Duodenal mucosa (tissue), 2 donors: ENCODE measurements at regions not wholly inside any gene's neighbourhood (a gene's known extent, or its start where the extent isn't known, plus 50 kb on each side); places are given as distances from the start of the nearest gene placed in this dataset.
"Not testable (repeated sequence)": the region's sequence is repeated elsewhere in the genome, so short reads cannot be mapped to it uniquely, and the experiment has no call there.

Source experiments
- H3K27ac ChIP-seq: one replicate; pipeline ENCODE4 v1.7.0; 2013; ENCODE audit warnings: low read depth, low read length
- H3K27me3 ChIP-seq, 2 donors: one replicate each; pipeline ENCODE4 v1.7.0; 2013; ENCODE audit warnings: low read length in 2 of 2, control low read depth in 1 of 2; ENCODE audit not compliant: insufficient read depth in 2 of 2, control insufficient read depth in 1 of 2
- H3K36me3 ChIP-seq, 2 donors: one replicate each; pipeline ENCODE4 v1.7.0; 2013; ENCODE audit warnings: low read length in 2 of 2, control low read depth in 1 of 2; ENCODE audit not compliant: insufficient read depth in 2 of 2, control insufficient read depth in 1 of 2
- H3K4me1 ChIP-seq, 2 donors: one replicate each; pipeline ENCODE4 v1.7.0; 2013; ENCODE audit warnings: low read length in 2 of 2, control low read depth in 1 of 2; ENCODE audit not compliant: insufficient read depth in 2 of 2, control insufficient read depth in 1 of 2
- H3K4me3 ChIP-seq, 2 donors: one replicate each; pipeline ENCODE4 v1.7.0; 2013; ENCODE audit warnings: low read length in 2 of 2, low read depth in 1 of 2
- H3K9ac ChIP-seq, 2 donors: one replicate each; pipeline ENCODE4 v1.7.0; 2013; ENCODE audit warnings: low read length in 2 of 2, low read depth in 1 of 2
- H3K9me3 ChIP-seq, 2 donors: one replicate each; pipeline ENCODE4 v1.7.0; 2013; ENCODE audit warnings: low read length in 2 of 2, control low read depth in 1 of 2; ENCODE audit not compliant: control insufficient read depth in 1 of 2

DNA sequence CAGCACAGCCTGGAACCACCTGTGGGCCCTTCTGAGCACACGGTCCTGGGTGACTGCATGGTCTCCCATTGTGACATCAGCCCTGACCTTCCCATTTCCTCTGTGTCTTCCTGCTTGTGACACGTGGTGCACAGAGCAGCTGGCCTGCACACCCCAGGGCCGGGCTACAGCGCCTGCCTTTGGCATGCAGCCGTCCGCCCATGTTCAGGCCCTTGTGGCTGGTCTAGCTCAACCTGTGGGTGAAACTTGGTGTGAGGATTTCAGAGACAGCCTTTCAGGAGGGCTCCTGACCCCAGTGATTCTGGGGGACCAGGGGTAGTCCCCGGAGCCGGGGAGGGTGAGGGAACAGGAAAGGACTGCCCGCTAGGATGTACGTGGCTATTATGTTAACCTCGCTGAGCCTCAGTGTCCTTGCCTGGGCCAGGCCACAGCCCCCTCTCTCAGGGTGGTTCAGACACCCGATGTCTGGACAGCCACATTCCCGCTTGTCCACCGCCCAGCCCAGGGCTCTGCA lies 284.8 kb upstream of the HS6ST1 start:
- Histone ChIP-seq H3K4me1 (peaks cover 0 to 16% of the 10 kb centered on the region in 2 donors), H3K9ac (no peak overlapping the region), H3K27ac (no peak overlapping the region)

DNA sequence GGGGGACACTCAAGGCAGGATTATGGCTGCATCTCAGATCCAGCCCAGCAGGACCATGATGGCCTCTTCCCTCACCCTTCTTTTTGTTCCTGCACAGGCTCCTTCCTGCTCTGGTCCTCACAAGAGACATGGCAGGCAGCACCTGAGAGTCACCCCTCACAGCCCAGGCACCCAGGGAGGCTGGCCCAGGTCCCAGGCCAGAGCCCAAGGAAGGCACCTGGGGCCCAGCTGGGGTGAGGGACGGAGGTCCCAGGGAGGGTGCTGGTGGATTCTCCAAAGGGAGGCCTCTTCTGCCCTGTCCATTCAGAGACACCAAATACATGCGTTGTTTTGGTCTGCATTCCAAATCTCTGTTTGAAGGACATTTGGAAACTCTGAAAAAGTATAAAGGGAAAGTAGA lies 285.4 kb upstream of the HS6ST1 start:
- Histone ChIP-seq H3K27ac (no peak overlapping the region), H3K36me3 (no peaks in the 10 kb centered on the region), H3K9me3 (no peaks in the 10 kb centered on the region), H3K27me3 (no peaks in the 10 kb centered on the region), H3K4me1 (peaks cover 0 to 16% of the 10 kb centered on the region in 2 donors), H3K9ac (no peak overlapping the region), H3K4me3 (no peak overlapping the region)

More for the DNA sequence above, 284.8 kb upstream of the HS6ST1 start:
- no peaks in the 10 kb centered on the region for H3K27me3 ChIP-seq
- H3K9me3 ChIP-seq: no peaks in the 10 kb centered on the region
- no peaks in the 10 kb centered on the region for H3K36me3 ChIP-seq
- no peak overlapping the region for H3K4me3 ChIP-seq

DNA sequence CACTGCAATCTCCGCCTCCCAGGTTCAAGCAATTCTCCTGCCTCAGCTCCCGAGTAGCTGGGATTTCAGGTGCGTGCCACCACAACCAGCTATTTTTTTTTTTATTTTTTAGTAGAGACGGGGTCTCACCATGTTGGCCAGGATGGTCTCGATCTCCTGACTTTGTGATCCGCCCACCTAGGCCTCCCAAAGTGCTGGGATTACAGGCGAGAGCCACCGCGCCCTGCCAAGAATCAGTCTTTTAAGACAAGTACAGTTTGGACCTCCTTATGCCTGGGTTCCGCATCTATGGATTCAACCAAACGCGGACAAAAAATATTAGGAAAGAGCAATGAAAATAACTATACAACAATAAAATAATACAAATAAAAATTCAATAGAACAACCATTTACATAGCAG lies 285.9 kb upstream of the HS6ST1 start:
- not testable (repeated sequence) for H3K9me3 ChIP-seq, H3K27ac ChIP-seq, H3K36me3 ChIP-seq, H3K9ac ChIP-seq, H3K27me3 ChIP-seq, H3K4me3 ChIP-seq
- peaks cover 0 to 16% of the 10 kb centered on the region in 2 donors for H3K4me1 ChIP-seq

DNA sequence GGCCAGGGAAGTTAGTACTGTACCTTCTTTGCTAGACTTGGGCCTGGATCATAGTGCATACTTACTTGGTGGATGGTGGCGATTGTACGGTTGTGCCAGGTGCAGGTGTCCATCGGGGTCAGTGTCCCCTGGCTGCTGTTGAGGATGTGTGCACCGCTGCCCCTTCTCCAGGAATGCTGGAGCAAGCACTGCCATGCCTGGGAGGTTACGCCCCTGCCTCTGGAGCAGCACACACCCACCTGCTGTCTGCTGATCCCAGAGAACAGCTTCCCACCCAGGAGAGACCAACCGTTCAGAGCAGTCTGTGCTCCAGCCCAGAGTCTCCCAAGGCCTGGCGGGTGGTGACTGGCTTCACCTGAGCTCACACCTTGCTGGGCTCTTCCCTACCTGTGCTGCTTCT lies 286.8 kb upstream of the HS6ST1 start:
- Histone ChIP-seq H3K9me3 (no peaks in the 10 kb centered on the region), H3K27ac (no peak overlapping the region), H3K27me3 (no peaks in the 10 kb centered on the region), H3K4me3 (no peak overlapping the region), H3K4me1 (peaks cover 0 to 16% of the 10 kb centered on the region in 2 donors), H3K9ac (no peak overlapping the region), H3K36me3 (no peaks in the 10 kb centered on the region)

DNA sequence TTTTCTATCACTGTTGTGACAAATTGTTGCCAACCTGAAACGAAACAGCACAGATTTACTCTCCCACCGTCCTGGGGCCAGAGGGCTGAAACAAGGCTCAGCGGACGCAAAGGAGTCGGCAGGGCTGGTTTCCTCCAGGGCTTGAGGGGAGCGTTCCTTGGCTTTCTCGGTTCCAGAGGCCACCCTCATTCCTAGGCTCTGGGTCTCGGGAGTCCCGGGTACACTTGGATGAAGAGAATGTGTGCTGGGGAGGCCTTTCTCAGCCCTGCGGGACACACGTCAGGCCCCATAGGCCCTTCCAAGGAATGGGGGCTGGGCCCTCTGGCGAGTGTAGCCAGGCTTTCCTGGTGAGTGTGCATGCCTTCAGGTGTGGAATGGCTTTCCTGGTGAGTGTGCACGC lies 287.3 kb upstream of the HS6ST1 start:
- Histone ChIP-seq H3K36me3 (no peaks in the 10 kb centered on the region), H3K4me1 (peaks cover 0 to 16% of the 10 kb centered on the region in 2 donors), H3K27me3 (no peaks in the 10 kb centered on the region), H3K9me3 (no peaks in the 10 kb centered on the region), H3K4me3 (no peak overlapping the region), H3K27ac (no peak overlapping the region), H3K9ac (no peak overlapping the region)

DNA sequence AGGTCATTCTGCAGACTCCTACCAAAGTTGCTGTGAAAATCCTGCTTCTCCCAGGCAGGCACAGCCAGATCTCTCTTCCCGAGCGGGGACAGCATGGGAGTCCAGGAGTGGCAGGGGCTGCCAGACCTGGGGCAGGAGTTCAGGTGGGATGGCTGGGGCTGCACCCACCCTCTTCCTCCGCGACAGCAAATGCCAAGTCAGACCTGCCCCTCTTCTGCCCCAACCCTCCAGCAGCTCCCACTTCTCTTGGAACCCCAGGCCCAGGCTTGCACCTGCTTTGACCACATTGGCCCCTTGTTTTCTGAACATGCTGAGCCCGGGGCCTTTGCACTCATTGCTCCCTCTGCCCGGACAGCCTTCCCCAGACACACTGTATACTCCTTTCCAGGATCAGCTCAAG lies 288.2 kb upstream of the HS6ST1 start:
- Histone ChIP-seq H3K9me3 (no peaks in the 10 kb centered on the region), H3K4me1 (peaks cover 0 to 16% of the 10 kb centered on the region in 2 donors), H3K4me3 (no peak overlapping the region), H3K9ac (no peak overlapping the region), H3K27ac (no peak overlapping the region), H3K27me3 (no peaks in the 10 kb centered on the region), H3K36me3 (no peaks in the 10 kb centered on the region)

DNA sequence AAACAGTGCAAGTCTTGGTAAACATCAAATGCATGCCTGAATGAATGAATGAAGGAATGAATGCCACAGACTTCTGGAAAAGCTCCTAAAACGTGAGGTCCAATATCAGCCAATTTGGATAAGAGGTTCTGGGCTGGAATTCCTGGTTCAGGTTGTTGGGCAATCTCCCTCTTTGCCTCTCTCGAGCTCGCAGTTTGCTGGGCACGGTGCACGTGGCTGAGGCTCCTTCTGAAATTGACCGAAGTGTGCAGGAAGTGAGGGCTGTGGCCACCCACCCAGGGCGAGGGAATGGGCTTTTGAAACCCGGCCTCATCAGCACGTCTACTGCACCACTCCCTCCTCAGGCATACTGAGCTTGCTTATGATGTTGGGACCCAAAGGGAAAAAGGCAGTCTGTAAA lies 288.8 kb upstream of the HS6ST1 start:
- Histone ChIP-seq H3K9ac (no peak overlapping the region), H3K27ac (no peak overlapping the region), H3K36me3 (no peaks in the 10 kb centered on the region), H3K9me3 (no peaks in the 10 kb centered on the region), H3K4me3 (no peak overlapping the region), H3K4me1 (peaks cover 0 to 10% of the 10 kb centered on the region in 2 donors), H3K27me3 (no peaks in the 10 kb centered on the region)

DNA sequence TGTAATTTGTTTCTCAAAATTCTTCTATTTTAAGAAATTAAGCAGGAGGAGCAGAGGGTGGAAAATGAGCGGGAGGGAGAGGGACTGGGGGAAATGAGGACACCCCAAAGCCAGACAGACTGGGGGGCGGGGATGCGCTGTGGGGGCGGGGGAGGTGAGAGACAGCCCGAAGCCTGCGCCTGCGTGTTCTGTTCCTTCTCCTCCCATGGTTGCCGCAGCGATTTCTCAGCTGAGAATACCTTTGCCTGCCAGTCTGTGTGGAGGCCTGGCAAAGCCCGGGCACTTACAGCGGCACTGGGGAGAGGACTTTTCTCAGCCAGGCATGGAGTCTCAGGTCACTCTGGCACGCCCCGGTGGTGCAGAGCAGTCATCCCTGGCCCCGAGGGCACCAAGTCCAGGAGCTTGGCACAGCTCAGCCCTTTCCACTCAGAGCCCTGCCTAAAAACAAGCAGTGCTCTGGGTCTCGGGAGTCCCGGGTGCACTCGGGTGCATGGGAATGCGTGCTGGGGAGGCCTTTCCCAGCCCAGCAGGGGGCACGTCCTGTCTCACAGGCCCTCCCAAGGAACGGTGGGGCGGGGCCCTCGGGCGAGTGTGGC lies 289.3 kb upstream of the HS6ST1 start:
- Histone ChIP-seq H3K9ac (no peak overlapping the region), H3K36me3 (no peaks in the 10 kb centered on the region), H3K27me3 (no peaks in the 10 kb centered on the region), H3K4me3 (no peak overlapping the region), H3K9me3 (no peaks in the 10 kb centered on the region), H3K27ac (no peak overlapping the region), H3K4me1 (peaks cover 0 to 6% of the 10 kb centered on the region in 2 donors)

DNA sequence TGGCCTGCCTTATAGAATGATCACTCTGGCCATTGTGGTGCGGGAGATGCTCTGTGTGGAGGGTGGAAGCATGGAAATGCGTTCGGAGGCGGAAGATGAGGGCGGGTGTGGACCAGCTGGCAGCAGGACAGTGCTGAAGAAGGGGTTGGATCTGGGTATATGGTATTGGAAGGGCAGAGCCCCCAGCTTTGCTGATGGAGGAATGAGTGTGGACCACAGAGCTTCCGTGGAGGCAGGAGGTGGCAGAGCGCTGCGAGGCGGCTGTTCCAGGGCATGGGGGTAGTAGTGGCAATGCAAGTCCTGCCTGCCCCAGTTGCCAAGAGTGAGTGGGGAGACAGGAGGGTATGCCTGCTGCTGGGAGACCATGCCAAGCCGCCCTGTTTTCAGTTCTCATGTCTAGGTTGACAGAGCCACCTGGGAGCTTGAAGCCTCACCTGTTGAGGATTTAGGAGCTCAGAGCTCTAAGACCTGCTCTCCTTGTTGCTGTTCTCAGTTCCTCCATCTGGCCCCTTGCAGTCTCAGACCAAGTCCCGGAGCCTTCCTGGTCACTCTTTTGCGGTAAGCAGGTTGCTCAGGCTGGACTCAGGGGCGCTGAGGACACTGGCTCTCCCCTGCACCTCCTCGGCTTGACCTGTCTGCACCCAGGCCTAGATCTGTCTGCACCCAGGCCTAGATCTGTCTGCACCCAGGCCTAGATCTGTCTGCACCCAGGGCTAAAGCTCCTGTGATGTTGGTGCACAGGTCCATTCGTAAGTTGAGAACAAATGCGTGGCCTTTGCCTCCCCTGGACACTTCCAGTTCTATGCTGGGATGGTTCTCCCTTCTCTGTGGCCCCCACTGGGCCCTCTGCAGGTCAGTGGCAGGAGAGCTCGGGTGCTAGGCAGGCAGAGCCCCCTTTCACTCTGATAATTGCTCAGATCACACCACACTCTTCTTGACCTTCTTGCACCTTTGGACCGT lies 290.5 kb upstream of the HS6ST1 start:
- Histone ChIP-seq H3K36me3 (no peaks in the 10 kb centered on the region), H3K27me3 (no peaks in the 10 kb centered on the region), H3K4me1 (no peaks in the 10 kb centered on the region), H3K27ac (no peak overlapping the region), H3K4me3 (no peak overlapping the region), H3K9ac (no peak overlapping the region), H3K9me3 (no peaks in the 10 kb centered on the region)

DNA sequence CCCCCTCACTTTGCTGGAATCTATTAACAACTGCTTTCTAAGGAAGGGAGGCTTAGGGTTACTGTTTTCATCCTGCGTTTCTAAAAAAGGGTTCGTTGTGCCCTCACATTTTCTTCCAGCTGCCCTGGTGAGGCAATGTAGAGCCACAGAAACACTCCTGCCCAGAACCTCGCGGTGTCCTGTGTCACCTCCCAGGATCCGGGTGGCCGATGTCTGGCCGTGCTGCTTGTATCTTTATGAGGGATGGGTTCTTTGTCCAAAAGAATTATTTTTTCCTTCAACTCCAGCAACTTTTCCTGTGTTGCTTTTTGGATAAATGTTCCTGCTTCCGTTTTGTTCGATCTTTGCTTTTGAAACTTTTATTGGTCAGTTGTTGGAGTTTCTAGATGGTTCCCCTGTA lies 291.8 kb upstream of the HS6ST1 start:
- Histone ChIP-seq H3K27me3 (no peaks in the 10 kb centered on the region), H3K9me3 (no peaks in the 10 kb centered on the region), H3K27ac (no peak overlapping the region), H3K4me1 (no peaks in the 10 kb centered on the region), H3K36me3 (no peaks in the 10 kb centered on the region), H3K9ac (no peak overlapping the region), H3K4me3 (no peak overlapping the region)
